HFFc6 (cell line): ENCODE measurements at regions not wholly inside any gene's neighbourhood (a gene's known extent, or its start where the extent isn't known, plus 50 kb on each side); places are given as distances from the start of the nearest gene placed in this dataset.

ENCODE experiments used
- DNase-seq: peaks from one replicate; pipeline ENCODE4 v3.0.0-alpha.2; 2018
- H3K27ac Mint-ChIP-seq: 2 replicates; pipeline ENCODE4 v1.8.0; 2020; ENCODE audit warnings: mild to moderate bottlenecking, mixed read lengths
- H3K27me3 Mint-ChIP-seq: 2 replicates; pipeline ENCODE4 v1.8.0; 2021; ENCODE audit warnings: mild to moderate bottlenecking, moderate library complexity, mixed read lengths; ENCODE audit not compliant: insufficient read depth
- H3K36me3 Mint-ChIP-seq: 2 replicates; pipeline ENCODE4 v1.8.0; 2021; ENCODE audit warnings: low read depth, mixed read lengths
- H3K4me1 Mint-ChIP-seq: 2 replicates; pipeline ENCODE4 v1.8.0; 2020; ENCODE audit warnings: low read depth, mixed read lengths
- H3K4me3 Mint-ChIP-seq: 2 replicates; pipeline ENCODE4 v1.8.0; 2020; ENCODE audit warnings: mild to moderate bottlenecking, moderate library complexity, mixed read lengths
- H3K9me3 Mint-ChIP-seq: 2 replicates; pipeline ENCODE4 v1.8.0; 2020; ENCODE audit warnings: mild to moderate bottlenecking, mixed read lengths
- CTCF ChIP-seq: fragments of 200-600 bp; sonication (generic); IDR thresholded peaks from 2 replicates; pipeline ENCODE4 v1.5.0; 2021; ENCODE audit warnings: antibody characterized with exemption, mild to moderate bottlenecking

GRCh38 chr19:28465371-28466086 lies 747.4 kb downstream of the UQCRFS1 start:
- Mint-ChIP-seq H3K27ac (no peak overlapping the region), H3K4me3 (no peak overlapping the region), H3K27me3 (peaks cover 4% of the 10 kb centered on the region; the same call in 1 of the 2 replicates), H3K9me3 (peaks cover 24% of the 10 kb centered on the region; the same call in 1 of the 2 replicates), H3K36me3 (no peaks in the 10 kb centered on the region), H3K4me1 (no peaks in the 10 kb centered on the region)
- TF ChIP-seq CTCF = no peak
- no peak for DNase-seq

DNA sequence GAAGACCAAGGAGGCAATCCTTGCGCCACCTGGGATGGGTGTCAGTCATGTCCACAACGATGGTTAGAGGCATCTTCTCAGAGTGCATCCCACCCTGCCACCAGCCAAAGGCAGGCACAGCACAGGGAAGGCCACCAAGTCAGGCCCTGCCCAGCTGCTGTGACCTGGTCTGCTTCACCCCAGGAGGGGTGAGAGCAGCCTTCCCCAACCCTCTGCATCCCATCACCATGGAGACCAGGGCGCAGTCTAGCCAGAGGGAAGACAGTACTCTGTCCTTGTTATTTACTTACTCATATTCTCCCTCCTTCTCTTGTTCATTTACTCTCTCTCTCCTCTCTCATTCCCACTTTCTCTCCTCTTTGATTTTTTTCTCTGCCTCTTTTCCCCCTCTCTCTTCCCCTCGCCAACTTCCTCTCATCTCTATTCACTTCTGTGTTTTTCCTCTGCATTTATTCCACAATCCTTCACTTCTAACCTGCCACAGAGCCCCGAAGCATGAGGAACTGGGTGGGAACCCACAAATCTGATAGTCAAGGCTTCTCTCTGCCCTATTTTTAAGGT lies 749.4 kb downstream of the UQCRFS1 start:
- no peak overlapping the region for H3K27ac Mint-ChIP-seq
- peaks cover 37% of the 10 kb centered on the region for H3K9me3 Mint-ChIP-seq
- no peak for DNase-seq
- H3K36me3 Mint-ChIP-seq = no peaks in the 10 kb centered on the region
- H3K27me3 Mint-ChIP-seq = peaks cover 4% of the 10 kb centered on the region; the same call in 1 of the 2 replicates
- no peak for TF ChIP-seq CTCF
- H3K4me3 Mint-ChIP-seq = no peak overlapping the region
- H3K4me1 Mint-ChIP-seq = no peaks in the 10 kb centered on the region

GRCh38 chr19:28457620-28458019 lies 755.3 kb downstream of the UQCRFS1 start:
- H3K9me3 Mint-ChIP-seq = peaks cover 68% of the 10 kb centered on the region
- DNase-seq = no peak
- H3K4me3 Mint-ChIP-seq = no peak overlapping the region
- no peak for TF ChIP-seq CTCF
- no peaks in the 10 kb centered on the region for H3K4me1 Mint-ChIP-seq
- no peaks in the 10 kb centered on the region; the same call in 1 of the 2 replicates for H3K36me3 Mint-ChIP-seq
- H3K27me3 Mint-ChIP-seq = peaks cover 2% of the 10 kb centered on the region; the same call in 1 of the 2 replicates
- H3K27ac Mint-ChIP-seq = no peak overlapping the region

- Mint-ChIP-seq H3K4me3 (no peak overlapping the region), H3K27me3 (no peaks in the 10 kb centered on the region), H3K9me3 (peaks cover 65% of the 10 kb centered on the region), H3K4me1 (no peaks in the 10 kb centered on the region), H3K36me3 (no peaks in the 10 kb centered on the region; the same call in 1 of the 2 replicates), H3K27ac (no peak overlapping the region)
- no peak for DNase-seq
- TF ChIP-seq CTCF = no peak
Observed at GRCh38 chr19:28456708-28457320, 756.1 kb downstream of the UQCRFS1 start.

DNA sequence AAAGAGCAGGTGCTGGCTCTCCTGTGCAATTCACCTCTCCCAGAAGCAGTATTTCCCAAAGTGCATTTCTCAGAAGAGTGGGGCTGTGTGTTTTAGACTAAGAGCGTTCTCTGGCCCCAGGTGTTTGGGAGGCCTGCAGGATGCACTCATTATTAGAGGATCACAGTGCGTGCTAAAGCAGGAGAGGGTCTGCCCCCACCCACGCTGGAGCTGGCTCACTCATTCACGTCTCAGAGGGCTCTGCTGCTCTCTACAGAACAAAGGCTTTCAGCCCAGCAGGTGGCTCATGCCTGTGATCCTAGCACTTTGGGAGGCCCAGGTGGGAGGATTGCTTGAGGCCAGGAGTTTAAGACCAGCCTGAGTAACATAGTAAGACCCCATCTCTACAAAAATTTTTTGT lies 756.7 kb downstream of the UQCRFS1 start:
- H3K27ac Mint-ChIP-seq = no peak overlapping the region
- DNase-seq = no peak
- TF ChIP-seq CTCF = no peak
- no peaks in the 10 kb centered on the region for H3K4me1 Mint-ChIP-seq
- H3K36me3 Mint-ChIP-seq = no peaks in the 10 kb centered on the region; the same call in 1 of the 2 replicates
- H3K9me3 Mint-ChIP-seq = peaks cover 61% of the 10 kb centered on the region
- no peaks in the 10 kb centered on the region for H3K27me3 Mint-ChIP-seq
- no peak overlapping the region for H3K4me3 Mint-ChIP-seq
